Neural cell (in vitro differentiated cells): ENCODE measurements at regions not wholly inside any gene's neighbourhood (a gene's known extent, or its start where the extent isn't known, plus 50 kb on each side); places are given as distances from the start of the nearest gene placed in this dataset.

Source experiments
- H2AFZ ChIP-seq: fragments of 200-600, 300-800 bp; sonication (generic), shearing (Covaris generic); 2 replicates; pipeline ENCODE4 v1.6.0; 2014; ENCODE audit warnings: low read depth, mild to moderate bottlenecking, antibody characterized with exemption, low read length, moderate library complexity
- H3F3A ChIP-seq: fragments of 200-600 bp; shearing (Covaris generic); 2 replicates; pipeline ENCODE4 v1.6.1; 2016; ENCODE audit warnings: mild to moderate bottlenecking, moderate library complexity, mixed read lengths, antibody characterized with exemption, low read length; ENCODE audit not compliant: insufficient read depth, poor library complexity, severe bottlenecking
- H3K27ac ChIP-seq: fragments of 200-600, 300-800 bp; sonication (generic), shearing (Covaris generic); 2 replicates; pipeline ENCODE4 v1.5.1; 2014; ENCODE audit warnings: mild to moderate bottlenecking, low read length, moderate library complexity
- H3K27me3 ChIP-seq: fragments of 300-800, 200-600 bp; sonication (generic), shearing (Covaris generic); 2 replicates; pipeline ENCODE4 v1.6.0; 2014; ENCODE audit warnings: mild to moderate bottlenecking, low read depth, low read length, moderate library complexity; ENCODE audit not compliant: insufficient read depth
- H3K36me3 ChIP-seq: fragments of 300-800, 200-600 bp; sonication (generic), shearing (Covaris generic); 2 replicates; pipeline ENCODE4 v1.5.1; 2014; ENCODE audit warnings: mild to moderate bottlenecking, antibody characterized with exemption, low read length, moderate library complexity; ENCODE audit not compliant: insufficient read depth
- H3K4me2 ChIP-seq: fragments of 300-800, 200-600 bp; sonication (generic), shearing (Covaris generic); 2 replicates; pipeline ENCODE4 v1.6.0; 2014; ENCODE audit warnings: mild to moderate bottlenecking, low read length
- H3K4me3 ChIP-seq: fragments of 300-800, 200-600 bp; sonication (generic), shearing (Covaris generic); 2 replicates; pipeline ENCODE4 v1.5.1; 2014; ENCODE audit warnings: mild to moderate bottlenecking, low read length, moderate library complexity
- H3K79me2 ChIP-seq: fragments of 200-600 bp; shearing (Covaris generic); replicated peaks from 2 replicates; pipeline ENCODE4 v1.6.0; 2014; ENCODE audit warnings: mild to moderate bottlenecking, low read length, moderate library complexity; ENCODE audit not compliant: insufficient read depth
- H3K9ac ChIP-seq: fragments of 300-800, 200-600 bp; sonication (generic), shearing (Covaris generic); 2 replicates; pipeline ENCODE4 v1.6.1; 2016; ENCODE audit warnings: mild to moderate bottlenecking, low read length, mixed read lengths
- H3K9me2 ChIP-seq: fragments of 200-600 bp; shearing (Covaris generic); 2 replicates; pipeline ENCODE4 v1.6.1; 2016; ENCODE audit warnings: mild to moderate bottlenecking, low read length, mixed read lengths; ENCODE audit not compliant: insufficient read depth
- H3K9me3 ChIP-seq: fragments of 200-600, 300-800 bp; sonication (generic), shearing (Covaris generic); 2 replicates; pipeline ENCODE4 v1.6.1; 2016; ENCODE audit warnings: mild to moderate bottlenecking, mixed run types, low read length, moderate library complexity, mixed read lengths
- H4K20me1 ChIP-seq: fragments of 200-600 bp; shearing (Covaris generic); 2 replicates; pipeline ENCODE4 v1.6.1; 2016; ENCODE audit warnings: mild to moderate bottlenecking, mixed run types; ENCODE audit not compliant: insufficient read depth
- EP300 ChIP-seq: fragments of 450-650 bp; conservative IDR thresholded peaks from 2 replicates; pipeline ENCODE4 v1.6.1; 2014; ENCODE audit warnings: antibody characterized with exemption, mild to moderate bottlenecking, moderate library complexity; ENCODE audit not compliant: poor library complexity, severe bottlenecking
- EZH2 ChIP-seq: fragments of 200-600, 300-800 bp; shearing (Covaris generic), sonication (generic); IDR thresholded peaks from 2 replicates; pipeline ENCODE4 v1.6.1; 2014; ENCODE audit warnings: antibody characterized with exemption, low read length, borderline replicate concordance, mild to moderate bottlenecking; ENCODE audit not compliant: insufficient read depth, poor library complexity, severe bottlenecking
- MXI1 ChIP-seq: fragments of 450-650 bp; conservative IDR thresholded peaks from 2 replicates; pipeline ENCODE4 v1.6.1; 2014; ENCODE audit warnings: antibody characterized with exemption, mild to moderate bottlenecking; ENCODE audit not compliant: poor library complexity, severe bottlenecking
- POLR2AphosphoS5 ChIP-seq: IDR thresholded peaks from 2 replicates; pipeline ENCODE4 v1.6.1; 2012
- RAD21 ChIP-seq: fragments of 450-650 bp; conservative IDR thresholded peaks from 2 replicates; pipeline ENCODE4 v1.6.1; 2014; ENCODE audit warnings: antibody characterized with exemption, mild to moderate bottlenecking, moderate library complexity
- SMC3 ChIP-seq: fragments of 450-650 bp; conservative IDR thresholded peaks from 2 replicates; pipeline ENCODE4 v1.6.1; 2014; ENCODE audit warnings: antibody characterized with exemption, mild to moderate bottlenecking, moderate library complexity; ENCODE audit not compliant: poor library complexity
- TAF1 ChIP-seq: IDR thresholded peaks from 2 replicates; pipeline ENCODE4 v1.6.1; 2012; ENCODE audit warnings: low read depth
- TF ChIP-seq, protein P1 (sequence below): IDR thresholded peaks from 2 replicates; pipeline ENCODE4 v1.6.1; 2012; ENCODE audit warnings: borderline replicate concordance
- TF ChIP-seq, protein P2 (sequence below): fragments of 450-650 bp; IDR thresholded peaks from 2 replicates; pipeline ENCODE4 v1.5.1; 2014; ENCODE audit warnings: antibody characterized with exemption, mild to moderate bottlenecking, moderate library complexity; ENCODE audit not compliant: poor library complexity, severe bottlenecking

DNA sequence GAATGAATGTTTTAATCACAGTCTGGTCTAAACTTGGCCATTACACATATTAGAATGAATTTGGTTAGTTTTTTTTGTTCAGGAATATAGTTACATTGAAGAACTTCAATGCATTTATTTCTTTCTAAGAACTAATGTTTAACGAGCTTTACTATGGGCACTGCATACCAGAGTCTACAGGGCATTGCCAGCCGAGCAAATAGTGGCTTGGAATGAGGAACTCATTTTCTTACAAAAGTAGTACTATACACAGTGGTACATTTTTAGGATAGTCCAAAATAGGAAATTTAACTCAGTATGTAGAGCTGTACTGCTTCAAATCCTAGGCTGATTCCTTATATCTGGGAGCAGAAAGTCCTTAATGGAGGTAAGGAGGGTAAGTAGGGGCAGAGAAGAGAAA lies 155.4 kb downstream of the CARTPT start:
- Histone ChIP-seq H3K9me3 (no peaks in the 10 kb centered on the region), H3F3A (peaks cover 4% of the 10 kb centered on the region), H3K9me2 (no peaks in the 10 kb centered on the region), H3K4me2 (no peak overlapping the region), H3K27me3 (no peaks in the 10 kb centered on the region), H4K20me1 (no peaks in the 10 kb centered on the region), H2AFZ (no peak overlapping the region), H3K36me3 (no peaks in the 10 kb centered on the region), H3K27ac (no peak overlapping the region), H3K79me2 (no peaks in the 10 kb centered on the region), H3K4me3 (no peak overlapping the region), H3K9ac (no peak overlapping the region)
- TF ChIP-seq, protein P1, sequence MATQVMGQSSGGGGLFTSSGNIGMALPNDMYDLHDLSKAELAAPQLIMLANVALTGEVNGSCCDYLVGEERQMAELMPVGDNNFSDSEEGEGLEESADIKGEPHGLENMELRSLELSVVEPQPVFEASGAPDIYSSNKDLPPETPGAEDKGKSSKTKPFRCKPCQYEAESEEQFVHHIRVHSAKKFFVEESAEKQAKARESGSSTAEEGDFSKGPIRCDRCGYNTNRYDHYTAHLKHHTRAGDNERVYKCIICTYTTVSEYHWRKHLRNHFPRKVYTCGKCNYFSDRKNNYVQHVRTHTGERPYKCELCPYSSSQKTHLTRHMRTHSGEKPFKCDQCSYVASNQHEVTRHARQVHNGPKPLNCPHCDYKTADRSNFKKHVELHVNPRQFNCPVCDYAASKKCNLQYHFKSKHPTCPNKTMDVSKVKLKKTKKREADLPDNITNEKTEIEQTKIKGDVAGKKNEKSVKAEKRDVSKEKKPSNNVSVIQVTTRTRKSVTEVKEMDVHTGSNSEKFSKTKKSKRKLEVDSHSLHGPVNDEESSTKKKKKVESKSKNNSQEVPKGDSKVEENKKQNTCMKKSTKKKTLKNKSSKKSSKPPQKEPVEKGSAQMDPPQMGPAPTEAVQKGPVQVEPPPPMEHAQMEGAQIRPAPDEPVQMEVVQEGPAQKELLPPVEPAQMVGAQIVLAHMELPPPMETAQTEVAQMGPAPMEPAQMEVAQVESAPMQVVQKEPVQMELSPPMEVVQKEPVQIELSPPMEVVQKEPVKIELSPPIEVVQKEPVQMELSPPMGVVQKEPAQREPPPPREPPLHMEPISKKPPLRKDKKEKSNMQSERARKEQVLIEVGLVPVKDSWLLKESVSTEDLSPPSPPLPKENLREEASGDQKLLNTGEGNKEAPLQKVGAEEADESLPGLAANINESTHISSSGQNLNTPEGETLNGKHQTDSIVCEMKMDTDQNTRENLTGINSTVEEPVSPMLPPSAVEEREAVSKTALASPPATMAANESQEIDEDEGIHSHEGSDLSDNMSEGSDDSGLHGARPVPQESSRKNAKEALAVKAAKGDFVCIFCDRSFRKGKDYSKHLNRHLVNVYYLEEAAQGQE = no peak
- no peak for TF ChIP-seq MXI1
- TF ChIP-seq, protein P2, sequence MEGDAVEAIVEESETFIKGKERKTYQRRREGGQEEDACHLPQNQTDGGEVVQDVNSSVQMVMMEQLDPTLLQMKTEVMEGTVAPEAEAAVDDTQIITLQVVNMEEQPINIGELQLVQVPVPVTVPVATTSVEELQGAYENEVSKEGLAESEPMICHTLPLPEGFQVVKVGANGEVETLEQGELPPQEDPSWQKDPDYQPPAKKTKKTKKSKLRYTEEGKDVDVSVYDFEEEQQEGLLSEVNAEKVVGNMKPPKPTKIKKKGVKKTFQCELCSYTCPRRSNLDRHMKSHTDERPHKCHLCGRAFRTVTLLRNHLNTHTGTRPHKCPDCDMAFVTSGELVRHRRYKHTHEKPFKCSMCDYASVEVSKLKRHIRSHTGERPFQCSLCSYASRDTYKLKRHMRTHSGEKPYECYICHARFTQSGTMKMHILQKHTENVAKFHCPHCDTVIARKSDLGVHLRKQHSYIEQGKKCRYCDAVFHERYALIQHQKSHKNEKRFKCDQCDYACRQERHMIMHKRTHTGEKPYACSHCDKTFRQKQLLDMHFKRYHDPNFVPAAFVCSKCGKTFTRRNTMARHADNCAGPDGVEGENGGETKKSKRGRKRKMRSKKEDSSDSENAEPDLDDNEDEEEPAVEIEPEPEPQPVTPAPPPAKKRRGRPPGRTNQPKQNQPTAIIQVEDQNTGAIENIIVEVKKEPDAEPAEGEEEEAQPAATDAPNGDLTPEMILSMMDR = no peak
- no peak for TF ChIP-seq POLR2AphosphoS5
- TF ChIP-seq EZH2 = no peak
- TF ChIP-seq SMC3 = no peak
- TF ChIP-seq TAF1 = no peak
- no peak for TF ChIP-seq EP300
- TF ChIP-seq RAD21 = no peak

DNA sequence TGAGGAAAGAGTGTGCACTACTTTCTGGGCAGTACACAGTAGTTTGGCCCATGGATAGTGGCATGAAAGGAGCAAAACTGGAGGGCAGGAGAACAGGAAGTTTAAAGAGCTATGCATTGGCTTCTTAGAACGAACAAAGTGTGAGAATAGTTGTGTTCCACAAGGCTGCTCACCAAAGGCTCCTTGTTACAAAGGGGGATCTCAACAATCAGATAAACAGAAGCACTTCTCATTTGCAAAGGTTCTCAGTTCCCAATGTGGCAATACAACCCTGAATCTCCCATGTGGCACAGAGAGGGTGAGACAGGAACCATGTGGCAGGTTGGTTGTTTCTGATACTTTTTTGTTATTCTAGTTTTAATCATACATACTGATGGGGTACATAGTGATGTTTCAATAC lies 158.4 kb downstream of the CARTPT start:
- TF ChIP-seq MXI1 (no peak), TAF1 (no peak), POLR2AphosphoS5 (no peak), RAD21 (no peak), EZH2 (no peak), EP300 (no peak), SMC3 (no peak)
- TF ChIP-seq, protein P2 = no peak
- TF ChIP-seq, protein P1 = no peak
- peaks cover 4% of the 10 kb centered on the region for H3F3A ChIP-seq

More for the DNA sequence above, 158.4 kb downstream of the CARTPT start:
- Histone ChIP-seq H2AFZ (no peak overlapping the region), H3K9ac (no peak overlapping the region), H3K4me2 (no peak overlapping the region), H3K9me2 (no peaks in the 10 kb centered on the region), H3K4me3 (no peak overlapping the region), H4K20me1 (no peaks in the 10 kb centered on the region), H3K36me3 (no peaks in the 10 kb centered on the region), H3K79me2 (no peaks in the 10 kb centered on the region), H3K27me3 (no peaks in the 10 kb centered on the region), H3K9me3 (no peaks in the 10 kb centered on the region), H3K27ac (no peak overlapping the region)
